Duodenal mucosa (tissue), 2 donors: ENCODE measurements at regions not wholly inside any gene's neighbourhood (a gene's known extent, or its start where the extent isn't known, plus 50 kb on each side); places are given as distances from the start of the nearest gene placed in this dataset.

ENCODE experiments used
- H3K27ac ChIP-seq: one replicate; pipeline ENCODE4 v1.7.0; 2013; ENCODE audit warnings: low read depth, low read length
- H3K27me3 ChIP-seq, 2 donors: one replicate each; pipeline ENCODE4 v1.7.0; 2013; ENCODE audit warnings: low read length in 2 of 2, control low read depth in 1 of 2; ENCODE audit not compliant: insufficient read depth in 2 of 2, control insufficient read depth in 1 of 2
- H3K36me3 ChIP-seq, 2 donors: one replicate each; pipeline ENCODE4 v1.7.0; 2013; ENCODE audit warnings: low read length in 2 of 2, control low read depth in 1 of 2; ENCODE audit not compliant: insufficient read depth in 2 of 2, control insufficient read depth in 1 of 2
- H3K4me1 ChIP-seq, 2 donors: one replicate each; pipeline ENCODE4 v1.7.0; 2013; ENCODE audit warnings: low read length in 2 of 2, control low read depth in 1 of 2; ENCODE audit not compliant: insufficient read depth in 2 of 2, control insufficient read depth in 1 of 2
- H3K4me3 ChIP-seq, 2 donors: one replicate each; pipeline ENCODE4 v1.7.0; 2013; ENCODE audit warnings: low read length in 2 of 2, low read depth in 1 of 2
- H3K9ac ChIP-seq, 2 donors: one replicate each; pipeline ENCODE4 v1.7.0; 2013; ENCODE audit warnings: low read length in 2 of 2, low read depth in 1 of 2
- H3K9me3 ChIP-seq, 2 donors: one replicate each; pipeline ENCODE4 v1.7.0; 2013; ENCODE audit warnings: low read length in 2 of 2, control low read depth in 1 of 2; ENCODE audit not compliant: control insufficient read depth in 1 of 2

GRCh38 chr10:2844925-2845324 lies 222.4 kb upstream of the PFKP start:
- no peak overlapping the region for H3K27ac ChIP-seq
- H3K27me3 ChIP-seq = no peaks in the 10 kb centered on the region
- no peak overlapping the region for H3K4me3 ChIP-seq
- H3K4me1 ChIP-seq = no peaks in the 10 kb centered on the region
- H3K9ac ChIP-seq = no peak overlapping the region
- no peaks in the 10 kb centered on the region for H3K36me3 ChIP-seq
- H3K9me3 ChIP-seq = no peaks in the 10 kb centered on the region

- Histone ChIP-seq H3K27me3 (no peaks in the 10 kb centered on the region), H3K4me1 (no peaks in the 10 kb centered on the region), H3K9ac (no peak overlapping the region), H3K9me3 (no peaks in the 10 kb centered on the region), H3K36me3 (no peaks in the 10 kb centered on the region), H3K4me3 (no peak overlapping the region), H3K27ac (no peak overlapping the region)
Measured at GRCh38 chr10:2839081-2839725, 228.1 kb upstream of the PFKP start.

GRCh38 chr10:2837674-2838073 lies 229.7 kb upstream of the PFKP start:
- Histone ChIP-seq H3K27ac (no peak overlapping the region), H3K4me3 (no peak overlapping the region), H3K4me1 (no peaks in the 10 kb centered on the region), H3K9ac (no peak overlapping the region), H3K9me3 (no peaks in the 10 kb centered on the region), H3K27me3 (no peaks in the 10 kb centered on the region), H3K36me3 (no peaks in the 10 kb centered on the region)

GRCh38 chr10:2836921-2837662 lies 230.3 kb upstream of the PFKP start:
- H3K27me3 ChIP-seq = no peaks in the 10 kb centered on the region
- H3K9ac ChIP-seq = no peak overlapping the region
- no peaks in the 10 kb centered on the region for H3K36me3 ChIP-seq
- H3K4me3 ChIP-seq = no peak overlapping the region
- H3K27ac ChIP-seq = no peak overlapping the region
- no peaks in the 10 kb centered on the region for H3K9me3 ChIP-seq
- no peaks in the 10 kb centered on the region for H3K4me1 ChIP-seq

GRCh38 chr10:2834214-2834613 lies 233.1 kb upstream of the PFKP start:
- no peak overlapping the region for H3K27ac ChIP-seq
- no peaks in the 10 kb centered on the region for H3K36me3 ChIP-seq
- H3K4me1 ChIP-seq = no peaks in the 10 kb centered on the region
- H3K9ac ChIP-seq = no peak overlapping the region
- H3K27me3 ChIP-seq = no peaks in the 10 kb centered on the region
- no peak overlapping the region for H3K4me3 ChIP-seq
- no peaks in the 10 kb centered on the region for H3K9me3 ChIP-seq

- H3K9me3 ChIP-seq = no peaks in the 10 kb centered on the region
- H3K9ac ChIP-seq = no peak overlapping the region
- no peaks in the 10 kb centered on the region for H3K36me3 ChIP-seq
- H3K4me1 ChIP-seq = no peaks in the 10 kb centered on the region
- no peak overlapping the region for H3K4me3 ChIP-seq
- H3K27me3 ChIP-seq = no peaks in the 10 kb centered on the region
- H3K27ac ChIP-seq = no peak overlapping the region
Measured at GRCh38 chr10:2831509-2831908, 235.8 kb upstream of the PFKP start.

GRCh38 chr10:2828741-2829140 lies 238.6 kb upstream of the PFKP start:
- Histone ChIP-seq H3K4me3 (no peak overlapping the region), H3K27ac (no peak overlapping the region), H3K9me3 (no peaks in the 10 kb centered on the region), H3K9ac (no peak overlapping the region), H3K36me3 (no peaks in the 10 kb centered on the region), H3K27me3 (no peaks in the 10 kb centered on the region), H3K4me1 (no peaks in the 10 kb centered on the region)

GRCh38 chr10:2826675-2827074 lies 240.7 kb upstream of the PFKP start:
- Histone ChIP-seq H3K9ac (no peak overlapping the region), H3K27me3 (no peaks in the 10 kb centered on the region), H3K4me3 (no peak overlapping the region), H3K36me3 (no peaks in the 10 kb centered on the region), H3K27ac (no peak overlapping the region), H3K9me3 (no peaks in the 10 kb centered on the region), H3K4me1 (no peaks in the 10 kb centered on the region)

- no peaks in the 10 kb centered on the region for H3K4me1 ChIP-seq
- H3K4me3 ChIP-seq = no peak overlapping the region
- no peaks in the 10 kb centered on the region for H3K27me3 ChIP-seq
- H3K9me3 ChIP-seq = no peaks in the 10 kb centered on the region
- H3K9ac ChIP-seq = no peak overlapping the region
- H3K36me3 ChIP-seq = no peaks in the 10 kb centered on the region
- H3K27ac ChIP-seq = no peak overlapping the region
Measured at GRCh38 chr10:2825841-2826240, 241.5 kb upstream of the PFKP start.

- H3K9me3 ChIP-seq = no peaks in the 10 kb centered on the region
- H3K27me3 ChIP-seq = no peaks in the 10 kb centered on the region
- no peaks in the 10 kb centered on the region for H3K36me3 ChIP-seq
- H3K27ac ChIP-seq = no peak overlapping the region
- no peaks in the 10 kb centered on the region for H3K4me1 ChIP-seq
- H3K4me3 ChIP-seq = no peak overlapping the region
- H3K9ac ChIP-seq = no peak overlapping the region
Measured at GRCh38 chr10:2817940-2818636, 249.3 kb upstream of the PFKP start.
